ENCODE measurements at regions not wholly inside any gene's neighbourhood (a gene's known extent, or its start where the extent isn't known, plus 50 kb on each side); places are given as distances from the start of the nearest gene placed in this dataset.
"Not testable (repeated sequence)": the region's sequence is repeated elsewhere in the genome, so short reads cannot be mapped to it uniquely, and the experiment has no call there.

DNA sequence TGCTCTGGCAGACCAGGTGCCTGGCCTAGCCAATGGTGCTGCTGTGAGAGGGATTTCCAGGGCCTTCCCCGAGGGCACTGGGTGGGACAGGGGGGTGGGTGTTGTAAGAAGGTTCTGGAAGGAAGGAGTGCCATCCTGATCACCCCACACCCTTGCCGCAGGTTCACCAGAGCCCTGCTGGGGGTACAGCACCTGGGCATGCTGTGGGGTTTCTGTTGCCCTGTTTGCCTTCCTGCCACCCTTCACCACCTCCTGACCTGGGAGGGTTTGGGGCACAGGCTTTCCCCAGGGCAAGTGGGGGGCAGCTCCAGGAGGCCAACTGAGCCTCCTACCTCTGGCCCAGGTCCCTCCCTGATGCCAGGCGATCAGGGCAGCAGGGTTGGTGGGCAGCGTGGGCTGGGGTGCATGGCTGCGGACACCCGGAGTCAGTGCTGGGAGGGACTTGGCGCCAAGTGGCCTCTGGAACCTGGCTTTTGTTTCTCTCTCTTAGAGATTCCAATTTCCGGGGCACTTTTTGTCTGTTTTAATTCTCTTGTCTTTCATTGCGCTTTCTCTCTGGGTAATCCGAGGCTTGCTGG is 318.8 kb downstream of the PTPRU start:
- DNase-seq (ENCODE audit: low read depth) = no peak
- TF ChIP-seq, protein P1, sequence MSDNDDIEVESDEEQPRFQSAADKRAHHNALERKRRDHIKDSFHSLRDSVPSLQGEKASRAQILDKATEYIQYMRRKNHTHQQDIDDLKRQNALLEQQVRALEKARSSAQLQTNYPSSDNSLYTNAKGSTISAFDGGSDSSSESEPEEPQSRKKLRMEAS (IDR thresholded peaks at IDR 0.05; ENCODE audit: low read depth, low read length) = no peak
- TF ChIP-seq, protein P2, sequence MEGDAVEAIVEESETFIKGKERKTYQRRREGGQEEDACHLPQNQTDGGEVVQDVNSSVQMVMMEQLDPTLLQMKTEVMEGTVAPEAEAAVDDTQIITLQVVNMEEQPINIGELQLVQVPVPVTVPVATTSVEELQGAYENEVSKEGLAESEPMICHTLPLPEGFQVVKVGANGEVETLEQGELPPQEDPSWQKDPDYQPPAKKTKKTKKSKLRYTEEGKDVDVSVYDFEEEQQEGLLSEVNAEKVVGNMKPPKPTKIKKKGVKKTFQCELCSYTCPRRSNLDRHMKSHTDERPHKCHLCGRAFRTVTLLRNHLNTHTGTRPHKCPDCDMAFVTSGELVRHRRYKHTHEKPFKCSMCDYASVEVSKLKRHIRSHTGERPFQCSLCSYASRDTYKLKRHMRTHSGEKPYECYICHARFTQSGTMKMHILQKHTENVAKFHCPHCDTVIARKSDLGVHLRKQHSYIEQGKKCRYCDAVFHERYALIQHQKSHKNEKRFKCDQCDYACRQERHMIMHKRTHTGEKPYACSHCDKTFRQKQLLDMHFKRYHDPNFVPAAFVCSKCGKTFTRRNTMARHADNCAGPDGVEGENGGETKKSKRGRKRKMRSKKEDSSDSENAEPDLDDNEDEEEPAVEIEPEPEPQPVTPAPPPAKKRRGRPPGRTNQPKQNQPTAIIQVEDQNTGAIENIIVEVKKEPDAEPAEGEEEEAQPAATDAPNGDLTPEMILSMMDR (IDR thresholded peaks at IDR 0.05; ENCODE audit: low read depth, low read length) = no peak
- TF ChIP-seq MYC (IDR thresholded peaks at IDR 0.05; ENCODE audit: low read depth, low read length) = no peak
- TF ChIP-seq POLR2A (IDR thresholded peaks at IDR 0.05; ENCODE audit: extremely low read depth, insufficient read length) = no peak

DNA sequence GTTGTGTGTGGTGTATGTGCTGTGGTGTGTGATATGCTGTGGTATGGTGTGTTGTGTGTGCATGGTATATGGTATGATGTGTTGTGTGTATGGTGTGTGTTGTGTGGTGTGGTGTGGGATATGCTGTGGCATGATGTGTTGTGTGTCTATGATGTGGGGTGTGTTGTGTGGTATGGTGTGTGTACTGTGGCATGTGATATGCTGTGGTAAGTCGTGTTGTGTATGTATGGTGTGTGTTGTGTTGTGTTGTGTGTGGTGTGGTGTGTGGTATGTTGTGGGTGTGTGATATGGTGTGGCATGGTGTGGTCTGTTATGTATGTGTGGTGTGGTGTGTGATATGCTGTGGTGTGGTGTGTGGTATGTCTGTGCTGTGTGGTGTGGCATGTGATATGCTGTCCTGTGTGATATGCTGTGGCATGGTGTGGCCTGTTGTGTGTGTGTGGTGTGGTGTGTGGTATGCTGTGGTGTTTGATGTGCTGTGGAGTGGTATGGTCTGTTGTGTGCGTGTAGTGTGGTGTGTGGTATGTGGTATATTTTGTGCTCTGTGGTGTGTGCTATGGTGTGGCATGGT is 318.0 kb downstream of the PTPRU start:
- H3K4me3 ChIP-seq (ENCODE audit: low read depth, low read length) = no peak overlapping the region
- TF ChIP-seq, protein P1 (IDR thresholded peaks at IDR 0.05; ENCODE audit: low read depth, low read length) = no peak
- TF ChIP-seq, protein P2 (IDR thresholded peaks at IDR 0.05; ENCODE audit: low read depth, low read length) = no peak
- TF ChIP-seq MYC (IDR thresholded peaks at IDR 0.05; ENCODE audit: low read depth, low read length) (no peak), POLR2A (IDR thresholded peaks at IDR 0.05; ENCODE audit: extremely low read depth, insufficient read length) (no peak)
- DNase-seq (ENCODE audit: low read depth) = no peak

More for the DNA sequence above, 318.8 kb downstream of the PTPRU start:
- no peak overlapping the region for H3K4me3 ChIP-seq (ENCODE audit: low read depth, low read length)

DNA sequence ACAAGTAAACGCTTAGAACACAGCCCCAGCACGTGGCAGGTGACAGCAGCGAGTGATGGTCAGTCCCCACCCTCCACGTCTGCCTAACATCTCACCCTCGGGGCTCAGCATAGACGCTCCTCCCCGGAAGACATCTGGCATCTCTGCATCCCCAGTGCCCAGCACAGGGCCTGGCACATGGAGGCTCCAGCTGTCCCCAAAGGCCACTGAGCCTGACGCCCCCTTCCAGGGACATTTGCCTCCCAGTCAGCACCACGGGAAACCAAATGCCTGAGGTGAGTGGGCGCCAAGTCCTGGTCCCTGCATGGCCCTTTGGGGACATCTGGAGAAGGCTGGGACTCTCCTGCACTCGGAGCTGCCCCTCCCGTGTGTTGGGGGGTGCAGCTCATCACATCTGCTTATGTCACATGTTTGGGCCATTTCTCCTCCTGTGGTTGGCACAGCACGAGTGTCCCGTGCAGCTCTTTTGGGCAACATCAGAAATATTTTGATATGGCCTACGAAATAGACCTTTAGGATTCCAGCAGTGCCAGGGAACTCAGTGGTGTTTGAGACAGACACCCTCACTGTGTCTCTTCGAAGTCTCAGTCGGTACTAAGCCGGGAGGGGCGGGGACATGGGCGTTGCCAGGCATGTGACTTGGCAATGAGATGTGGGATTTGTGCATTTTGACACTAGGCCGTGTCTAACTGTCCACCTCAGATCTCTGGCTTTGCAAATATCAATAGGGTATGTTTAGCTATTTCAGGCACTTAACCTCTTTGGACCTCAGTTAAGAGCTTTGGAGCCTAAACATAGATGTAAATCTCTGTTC is 315.0 kb downstream of the PTPRU start:
- H3K4me3 ChIP-seq (ENCODE audit: low read depth, low read length) = no peak overlapping the region
- TF ChIP-seq, protein P1 (IDR thresholded peaks at IDR 0.05; ENCODE audit: low read depth, low read length) = no peak
- TF ChIP-seq, protein P2 (IDR thresholded peaks at IDR 0.05; ENCODE audit: low read depth, low read length) = no peak
- TF ChIP-seq POLR2A (IDR thresholded peaks at IDR 0.05; ENCODE audit: extremely low read depth, insufficient read length) (no peak), MYC (IDR thresholded peaks at IDR 0.05; ENCODE audit: low read depth, low read length) (no peak)
- DNase-seq (ENCODE audit: low read depth) = no peak

DNA sequence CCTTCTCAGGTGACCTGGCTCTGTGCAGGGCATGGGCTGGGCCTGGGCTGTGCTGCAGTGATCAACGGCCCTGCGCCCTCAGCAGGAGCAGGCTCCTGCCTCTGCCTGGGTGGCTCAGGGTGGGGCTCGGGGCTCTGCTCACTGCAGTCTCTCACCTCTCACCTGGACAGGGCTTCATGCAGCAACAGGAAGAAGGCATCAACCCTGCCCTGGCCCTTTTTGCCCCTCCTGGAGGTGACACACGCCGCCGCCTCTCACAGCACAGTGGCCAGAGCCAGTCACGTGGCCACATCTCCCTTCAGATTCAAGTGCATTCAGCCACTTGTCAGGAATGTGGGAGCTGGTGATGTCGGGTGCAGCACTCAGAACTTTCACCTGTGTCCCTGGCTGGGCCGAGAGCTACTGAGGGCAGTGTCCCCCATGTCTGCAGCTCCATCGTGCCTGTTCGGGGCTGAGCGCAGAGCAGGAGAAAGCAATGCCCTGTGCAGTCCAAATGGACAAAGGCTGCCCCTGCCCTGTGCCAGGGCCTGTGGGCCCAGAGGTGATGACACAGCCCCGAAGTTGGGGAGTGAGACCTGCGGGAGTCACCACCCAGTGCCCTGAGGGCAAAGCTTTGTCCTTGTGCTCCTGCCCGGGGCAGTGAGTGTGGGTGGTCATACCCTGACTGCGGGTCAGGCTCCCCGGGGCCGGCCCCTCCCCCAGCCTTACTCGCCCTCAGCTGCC is 314.0 kb downstream of the PTPRU start:
- no peak for TF ChIP-seq POLR2A (IDR thresholded peaks at IDR 0.05; ENCODE audit: extremely low read depth, insufficient read length)
- TF ChIP-seq MYC (IDR thresholded peaks at IDR 0.05; ENCODE audit: low read depth, low read length) = no peak
- TF ChIP-seq, protein P2 (IDR thresholded peaks at IDR 0.05; ENCODE audit: low read depth, low read length) = no peak
- DNase-seq (ENCODE audit: low read depth) = no peak
- H3K4me3 ChIP-seq (ENCODE audit: low read depth, low read length) = no peak overlapping the region

DNA sequence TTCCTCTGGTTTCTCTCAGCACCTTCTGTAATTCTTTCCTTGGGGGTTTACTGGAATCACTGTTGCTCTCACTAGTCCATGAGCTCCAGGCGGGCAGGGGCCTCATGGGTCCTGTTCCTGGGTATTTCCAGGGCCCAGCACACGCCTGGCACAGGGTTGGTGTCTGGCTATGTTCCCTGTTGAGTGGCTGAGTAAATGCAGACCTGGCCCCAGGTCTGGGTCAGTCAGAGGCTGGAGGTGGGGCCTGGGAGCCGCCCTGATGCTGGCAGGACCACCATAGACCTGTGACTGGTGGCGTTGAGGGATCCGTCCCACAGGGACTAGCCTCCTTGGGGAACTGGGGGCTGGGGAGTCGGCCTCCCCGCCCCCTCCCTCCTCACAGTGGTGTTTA is 313.4 kb downstream of the PTPRU start:
- H3K4me3 ChIP-seq (ENCODE audit: low read depth, low read length); DNase-seq (ENCODE audit: low read depth): not testable (repeated sequence)

DNA sequence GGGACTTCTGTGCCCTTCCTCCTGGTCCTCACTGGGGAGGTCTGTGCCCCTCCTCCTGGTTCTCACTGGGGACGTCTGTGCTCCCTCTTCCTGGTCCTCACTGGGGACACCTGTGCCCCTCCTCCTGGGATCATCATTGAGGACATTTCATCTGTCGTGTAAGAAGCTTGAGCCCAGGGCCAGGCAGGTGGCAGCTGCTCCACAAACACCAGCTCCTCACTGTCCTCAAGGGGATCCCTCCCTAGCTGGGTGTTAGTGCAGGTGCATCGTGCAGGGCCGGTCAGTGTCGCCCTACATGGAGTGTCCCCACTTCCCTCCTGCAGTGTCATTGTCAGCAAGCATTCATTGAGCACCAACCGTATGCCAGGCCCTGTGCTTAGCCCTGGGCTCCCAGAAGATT is 312.7 kb downstream of the PTPRU start:
- DNase-seq (ENCODE audit: low read depth) = no peak
- H3K4me3 ChIP-seq (ENCODE audit: low read depth, low read length) = no peak overlapping the region
- TF ChIP-seq MYC (IDR thresholded peaks at IDR 0.05; ENCODE audit: low read depth, low read length) (no peak), POLR2A (IDR thresholded peaks at IDR 0.05; ENCODE audit: extremely low read depth, insufficient read length) (no peak)
- TF ChIP-seq, protein P2 (IDR thresholded peaks at IDR 0.05; ENCODE audit: low read depth, low read length) = no peak
- TF ChIP-seq, protein P1 (IDR thresholded peaks at IDR 0.05; ENCODE audit: low read depth, low read length) = no peak

Data from NB4 (cell line).